Left ventricle myocardium inferior (tissue), 1 donor: ENCODE measurements at regions not wholly inside any gene's neighbourhood (a gene's known extent, or its start where the extent isn't known, plus 50 kb on each side); places are given as distances from the start of the nearest gene placed in this dataset.

ENCODE experiments used
- DNase-seq: peaks from one replicate; pipeline ENCODE4 v3.0.0-alpha.2; 2020
- H3K27ac ChIP-seq: fragments of 200-600 bp; replicated peaks from 2 replicates; pipeline ENCODE4 v1.8.0; 2021
- H3K27me3 ChIP-seq: fragments of 200-600 bp; 2 replicates; pipeline ENCODE4 v1.8.0; 2021; ENCODE audit warnings: low read depth
- H3K36me3 ChIP-seq: fragments of 200-600 bp; 2 replicates; pipeline ENCODE4 v1.8.0; 2021
- H3K4me1 ChIP-seq: fragments of 200-600 bp; 2 replicates; pipeline ENCODE4 v1.8.0; 2021
- H3K4me3 ChIP-seq: fragments of 200-600 bp; 2 replicates; pipeline ENCODE4 v1.8.0; 2021; ENCODE audit warnings: mild to moderate bottlenecking, moderate library complexity
- H3K9me3 ChIP-seq: fragments of 200-600 bp; replicated peaks from 2 replicates; pipeline ENCODE4 v1.8.0; 2021
- CTCF ChIP-seq: fragments of 200-600 bp; IDR thresholded peaks from 2 replicates; pipeline ENCODE4 v1.8.0; 2021; ENCODE audit warnings: antibody characterized with exemption, mild to moderate bottlenecking, borderline replicate concordance
- intact Hi-C: fragments of 100-400 bp; cut with micrococcal nuclease; formaldehyde crosslinking; loops from one replicate; pipeline ENCODE4 v1.11.0; 2022
- donor health status: DM: no; HTN: yes; CAD: no; lungs with severe emphysema.

GRCh38 chr12:25817166-25817565 is 141.3 kb upstream of the RASSF8 start:
- Histone ChIP-seq H3K27me3 (peaks cover 6% of the 10 kb centered on the region), H3K36me3 (no peaks in the 10 kb centered on the region), H3K4me3 (no peak overlapping the region), H3K27ac (no peak overlapping the region), H3K9me3 (peaks cover 13% of the 10 kb centered on the region), H3K4me1 (no peaks in the 10 kb centered on the region)
- no peak for DNase-seq
- intact Hi-C loops: no loop called here
- TF ChIP-seq CTCF: no peak

DNA sequence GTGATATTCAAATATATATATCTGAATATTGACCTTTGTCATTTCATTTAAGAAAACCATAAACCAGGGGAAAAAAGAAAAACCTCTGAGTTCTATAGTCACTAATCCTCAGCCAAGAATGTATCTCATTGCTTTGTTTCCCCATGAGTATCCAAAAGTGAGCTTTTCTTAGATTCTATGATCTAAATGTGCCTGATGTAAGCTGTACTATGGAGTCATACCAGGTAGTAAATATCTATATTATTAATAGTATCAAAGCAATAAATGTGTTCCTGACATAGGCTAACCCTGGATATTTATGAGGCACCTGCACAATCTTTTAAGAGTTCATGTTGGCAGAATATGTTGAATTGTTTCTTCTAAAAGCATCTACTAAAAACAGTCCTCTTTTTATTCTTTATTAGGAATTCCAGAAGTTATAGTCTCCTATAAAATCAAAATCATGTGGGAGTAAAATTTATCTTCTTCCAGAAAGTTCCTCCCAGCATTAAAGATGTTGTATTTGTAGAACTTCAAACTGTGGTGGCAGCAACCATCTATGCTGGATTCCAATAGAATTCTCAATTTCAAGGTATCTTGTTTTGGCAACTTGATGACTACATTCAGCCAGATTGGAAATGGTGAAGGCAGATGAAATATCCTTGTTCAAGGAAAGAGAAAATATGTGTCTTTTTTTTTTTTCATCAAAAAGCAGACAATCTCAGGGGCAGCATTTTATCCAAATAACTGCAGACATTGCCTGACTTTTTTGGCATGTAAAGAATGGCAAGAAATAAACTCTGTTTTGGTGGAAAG is 139.7 kb upstream of the RASSF8 start:
- no peak for TF ChIP-seq CTCF
- DNase-seq: no peak
- intact Hi-C loops: no loop called here
- Histone ChIP-seq H3K4me1 (no peaks in the 10 kb centered on the region), H3K4me3 (no peak overlapping the region), H3K27ac (no peak overlapping the region), H3K27me3 (peaks cover 6% of the 10 kb centered on the region), H3K36me3 (no peaks in the 10 kb centered on the region), H3K9me3 (peaks cover 13% of the 10 kb centered on the region)

- Histone ChIP-seq H3K9me3 (peaks cover 13% of the 10 kb centered on the region), H3K27ac (no peak overlapping the region), H3K36me3 (no peaks in the 10 kb centered on the region), H3K4me3 (no peak overlapping the region), H3K27me3 (peaks cover 6% of the 10 kb centered on the region), H3K4me1 (no peaks in the 10 kb centered on the region)
- intact Hi-C loops: no loop called here
- no peak for TF ChIP-seq CTCF
- DNase-seq: no peak
Observed at GRCh38 chr12:25819691-25820090, 138.8 kb upstream of the RASSF8 start.

DNA sequence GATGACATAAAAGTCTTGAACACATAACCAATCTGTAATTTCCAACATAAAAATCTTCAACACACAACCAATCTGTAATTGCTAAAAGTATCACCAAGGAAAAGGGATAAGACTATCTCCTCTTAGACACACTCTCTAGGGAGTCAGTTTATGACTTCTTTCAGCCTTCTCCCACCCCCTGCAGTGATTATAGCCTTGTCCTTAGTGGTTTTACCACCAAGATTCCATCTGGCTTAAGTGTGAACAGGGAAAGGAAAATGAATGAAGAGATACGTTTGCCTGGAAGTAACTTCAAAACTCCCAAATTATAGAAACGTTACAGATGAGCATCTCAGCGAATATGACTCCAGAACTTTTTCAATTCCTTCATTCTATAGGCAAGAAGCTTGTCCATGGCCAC is 136.2 kb upstream of the RASSF8 start:
- Histone ChIP-seq H3K9me3 (peaks cover 5% of the 10 kb centered on the region), H3K4me3 (no peak overlapping the region), H3K27ac (no peak overlapping the region), H3K4me1 (no peaks in the 10 kb centered on the region), H3K36me3 (no peaks in the 10 kb centered on the region), H3K27me3 (peaks cover 10% of the 10 kb centered on the region)
- no peak for DNase-seq
- intact Hi-C loops: no loop called here
- no peak for TF ChIP-seq CTCF

DNA sequence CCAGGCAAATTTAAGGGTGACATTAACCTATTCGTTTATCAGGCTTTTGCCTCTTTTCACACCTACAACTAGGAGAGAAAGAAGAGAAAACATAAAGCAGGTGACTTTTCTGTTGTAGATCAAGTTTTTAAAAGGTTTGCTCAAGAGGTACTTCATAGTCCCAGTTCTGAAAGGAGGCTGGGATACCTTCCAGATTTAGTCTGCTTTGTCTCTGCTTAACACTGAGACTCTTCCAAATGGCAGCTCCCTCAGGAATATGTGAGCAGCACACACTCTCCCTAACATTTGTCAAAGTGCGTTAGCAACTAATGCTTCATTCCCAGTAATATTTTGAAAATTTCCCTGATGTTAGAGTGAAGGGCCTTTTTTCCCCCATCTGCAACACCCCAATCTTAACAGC is 133.7 kb upstream of the RASSF8 start:
- Histone ChIP-seq H3K27ac (no peak overlapping the region), H3K4me3 (no peak overlapping the region), H3K27me3 (peaks cover 10% of the 10 kb centered on the region), H3K9me3 (no peaks in the 10 kb centered on the region), H3K4me1 (peaks cover 10% of the 10 kb centered on the region), H3K36me3 (no peaks in the 10 kb centered on the region)
- intact Hi-C loops: no loop called here
- no peak for TF ChIP-seq CTCF
- no peak for DNase-seq
